ENCODE measurements at regions not wholly inside any gene's neighbourhood (a gene's known extent, or its start where the extent isn't known, plus 50 kb on each side); places are given as distances from the start of the nearest gene placed in this dataset.

- H3K27me3 ChIP-seq (ENCODE audit: control insufficient read depth in 2 of 2, insufficient read depth in 2 of 2, low read length in 2 of 2) = no peaks in the 10 kb centered on the region
- 100% methylated on average over 2 of the region's 2 CpGs for WGBS (ENCODE audit: insufficient coverage)
- H3K79me2 ChIP-seq (ENCODE audit: insufficient read depth, low read length) = no peaks in the 10 kb centered on the region
- H2AFZ ChIP-seq (ENCODE audit: insufficient read depth, low read depth, low read length, poor library complexity, severe bottlenecking) = no peak overlapping the region
- Mint-ChIP-seq H3K27me3 (ENCODE audit: low read depth in 3 of 3) (peaks cover 0 to 4% (median 2%) of the 10 kb centered on the region in 3 donors), H3K4me3 (no peak overlapping the region), H3K27ac (peak overlapping the region in 2 of 7 donors; percentile 60 to 76), H3K9me3 (peaks cover 0 to 4% (median 0%) of the 10 kb centered on the region in 7 donors), H3K36me3 (no peaks in the 10 kb centered on the region), H3K4me1 (peaks cover 68% of the 10 kb centered on the region)
- TF ChIP-seq CTCF (IDR thresholded peaks at IDR 0.05) = no peak
- DNase-seq = no peak
- H3K27ac ChIP-seq (ENCODE audit: low read depth in 1 of 2, low read length in 2 of 2) = no peak overlapping the region
- H3K4me3 ChIP-seq (replicated peaks in 1 of 3; ENCODE audit: low read depth in 2 of 3, low read length in 3 of 3) = no peak overlapping the region
- no peak overlapping the region for H3K4me2 ChIP-seq (replicated peaks; ENCODE audit: extremely low read depth, low read length, poor library complexity, severe bottlenecking)
- no peak overlapping the region for H3K9ac ChIP-seq (ENCODE audit: insufficient read depth, low read length, poor library complexity, severe bottlenecking)
- H4K20me1 ChIP-seq (ENCODE audit: insufficient read depth, low read length) = no peaks in the 10 kb centered on the region
- H3K36me3 ChIP-seq (replicated peaks in 1 of 2; ENCODE audit: control insufficient read depth in 1 of 2, insufficient read depth in 2 of 2, low read length in 2 of 2) = no peaks in the 10 kb centered on the region
- H3K4me1 ChIP-seq (ENCODE audit: control insufficient read depth in 1 of 2, insufficient read depth in 2 of 2, low read length in 2 of 2) = peaks cover 64 to 69% of the 10 kb centered on the region in 2 donors
- intact Hi-C loops (cut with micrococcal nuclease) = loop anchor here in 1 of 2 donors (10.0 kb wide), 1 partner anchor 58 kb away; no protein-coding TSS in a partner anchor
- H3K9me3 ChIP-seq (replicated peaks in 1 of 2; ENCODE audit: control insufficient read depth in 1 of 2, insufficient read depth in 1 of 2, low read length in 2 of 2) = no peaks in the 10 kb centered on the region
Observed at GRCh38 chr12:4212845-4213244, 60.7 kb upstream of the CCND2 start.

DNA sequence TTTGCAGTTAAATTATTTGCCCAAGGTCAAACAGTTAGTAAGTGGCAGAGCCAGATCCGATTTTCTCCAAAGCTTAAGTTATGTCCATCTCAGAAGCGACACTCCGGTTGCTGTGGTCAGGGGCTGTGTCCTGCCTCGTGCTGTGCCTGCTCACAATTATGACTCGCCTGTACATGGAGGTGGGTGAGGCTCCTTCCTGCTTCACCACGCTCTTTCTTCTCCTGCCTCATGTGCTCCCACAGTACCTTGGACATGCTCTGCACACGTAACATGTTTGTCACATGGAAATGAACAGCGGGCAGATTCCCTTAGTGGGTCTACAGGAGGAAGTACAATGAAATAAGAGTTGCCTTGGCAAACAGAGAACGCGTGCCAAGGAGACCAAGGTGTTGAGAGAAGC, 62.2 kb upstream of the CCND2 start:
- Histone ChIP-seq H3K79me2 (ENCODE audit: insufficient read depth, low read length) (no peaks in the 10 kb centered on the region), H3K4me3 (replicated peaks in 1 of 3; ENCODE audit: low read depth in 2 of 3, low read length in 3 of 3) (no peak overlapping the region), H4K20me1 (ENCODE audit: insufficient read depth, low read length) (no peaks in the 10 kb centered on the region), H2AFZ (ENCODE audit: insufficient read depth, low read depth, low read length, poor library complexity, severe bottlenecking) (no peak overlapping the region), H3K27me3 (ENCODE audit: control insufficient read depth in 2 of 2, insufficient read depth in 2 of 2, low read length in 2 of 2) (no peaks in the 10 kb centered on the region), H3K4me2 (replicated peaks; ENCODE audit: extremely low read depth, low read length, poor library complexity, severe bottlenecking) (no peak overlapping the region), H3K4me1 (ENCODE audit: control insufficient read depth in 1 of 2, insufficient read depth in 2 of 2, low read length in 2 of 2) (peaks cover 53 to 58% of the 10 kb centered on the region in 2 donors), H3K27ac (ENCODE audit: low read depth in 1 of 2, low read length in 2 of 2) (no peak overlapping the region), H3K9ac (ENCODE audit: insufficient read depth, low read length, poor library complexity, severe bottlenecking) (no peak overlapping the region), H3K9me3 (replicated peaks in 1 of 2; ENCODE audit: control insufficient read depth in 1 of 2, insufficient read depth in 1 of 2, low read length in 2 of 2) (no peaks in the 10 kb centered on the region), H3K36me3 (replicated peaks in 1 of 2; ENCODE audit: control insufficient read depth in 1 of 2, insufficient read depth in 2 of 2, low read length in 2 of 2) (no peaks in the 10 kb centered on the region)
- intact Hi-C loops (cut with micrococcal nuclease) = loop anchor here in 1 of 2 donors (10.0 kb wide), 1 partner anchor 57 kb away; no protein-coding TSS in a partner anchor
- no peaks in the 10 kb centered on the region for H3K36me3 Mint-ChIP-seq
- 85% methylated on average over 7 of the region's 10 CpGs for WGBS (ENCODE audit: insufficient coverage)
- no peak for TF ChIP-seq CTCF (IDR thresholded peaks at IDR 0.05)
- no peak for DNase-seq
- H3K27me3 Mint-ChIP-seq (ENCODE audit: low read depth in 3 of 3) = peaks cover 0 to 4% (median 2%) of the 10 kb centered on the region in 3 donors
- H3K4me3 Mint-ChIP-seq = no peak overlapping the region
- H3K4me1 Mint-ChIP-seq = peaks cover 56% of the 10 kb centered on the region
- H3K27ac Mint-ChIP-seq = peak overlapping the region in 1 of 7 donors; percentile 3
- peaks cover 0 to 4% (median 0%) of the 10 kb centered on the region in 7 donors for H3K9me3 Mint-ChIP-seq
